Ovary (tissue), 7 donors: ENCODE measurements at regions not wholly inside any gene's neighbourhood (a gene's known extent, or its start where the extent isn't known, plus 50 kb on each side); places are given as distances from the start of the nearest gene placed in this dataset.

ENCODE experiments used
- DNase-seq, 5 donors: peaks; one replicate each; pipeline ENCODE4 v3.0.0-alpha.2; 2019 to 2020
- H3K27ac ChIP-seq, 2 donors: fragments of 200-600 bp; one replicate each; pipeline versions ENCODE4 v1.5.1 to v1.8.0; 2019 to 2022
- H3K27me3 ChIP-seq: fragments of 200-600 bp; one replicate; pipeline ENCODE4 v1.8.0; 2022
- H3K36me3 ChIP-seq: fragments of 200-600 bp; sonication (generic); one replicate; pipeline ENCODE4 v1.5.1; 2019
- H3K4me1 ChIP-seq: one replicate; pipeline ENCODE4 v1.8.1; 2013; ENCODE audit warnings: mild to moderate bottlenecking, moderate library complexity; ENCODE audit not compliant: insufficient read depth
- H3K4me3 ChIP-seq: fragments of 200-600 bp; sonication (generic); one replicate; pipeline ENCODE4 v1.5.1; 2017
- H3K9me3 ChIP-seq, 2 donors: fragments of 200-600 bp in 1 of 2; sonication (generic) in 1 of 2; one replicate each; pipeline versions ENCODE4 v1.5.1 to v1.8.1; 2013 to 2019; ENCODE audit warnings: mild to moderate bottlenecking in 1 of 2, moderate library complexity in 1 of 2
- CTCF ChIP-seq, 3 donors: fragments of 450-650 bp in 2 of 3; fragments of 200-600 bp in 1 of 3; IDR thresholded peaks; one replicate each; pipeline versions ENCODE4 v1.5.1 to v1.8.0; 2016 to 2022; ENCODE audit warnings: antibody characterized with exemption in 3 of 3, mild to moderate bottlenecking in 1 of 3
- EP300 ChIP-seq: sonication (generic); formaldehyde crosslinking; IDR thresholded peaks from one replicate; pipeline ENCODE4 v1.6.1; 2017; ENCODE audit warnings: antibody characterized with exemption
- POLR2A ChIP-seq: fragments of 450-650 bp; IDR thresholded peaks from one replicate; pipeline ENCODE4 v1.6.1; 2017; ENCODE audit warnings: antibody characterized with exemption, mild to moderate bottlenecking, moderate library complexity
- WGBS, 3 donors: extraction: QIAGEN DNeasy Blood & Tissue Kit in 1 of 3; methylation state at CpG; one replicate each; pipeline versions ENCODE4 v1.1.5 to v1.1.7; 2013 to 2017; 5-methylcytosine and 5-hydroxymethylcytosine counted together
- intact Hi-C, 4 donors: fragments of 100-400 bp; cut with DNase I; formaldehyde crosslinking; loops; one replicate each; pipeline versions ENCODE4 v1.11.0 to v1.15.1; 2022 to 2023
- donor health status: DM: no; HTN: no; CAD: no; lungs with moderate emphysema.
- donor health status: DM: no; HTN: no; CAD: no.
- donor health status: Bipolar disorder and iron deficiency.
- donor health status: DM: no; HTN: no; CAD: no.
- donor health status: DM: yes; HTN: yes; CAD: no.

DNA sequence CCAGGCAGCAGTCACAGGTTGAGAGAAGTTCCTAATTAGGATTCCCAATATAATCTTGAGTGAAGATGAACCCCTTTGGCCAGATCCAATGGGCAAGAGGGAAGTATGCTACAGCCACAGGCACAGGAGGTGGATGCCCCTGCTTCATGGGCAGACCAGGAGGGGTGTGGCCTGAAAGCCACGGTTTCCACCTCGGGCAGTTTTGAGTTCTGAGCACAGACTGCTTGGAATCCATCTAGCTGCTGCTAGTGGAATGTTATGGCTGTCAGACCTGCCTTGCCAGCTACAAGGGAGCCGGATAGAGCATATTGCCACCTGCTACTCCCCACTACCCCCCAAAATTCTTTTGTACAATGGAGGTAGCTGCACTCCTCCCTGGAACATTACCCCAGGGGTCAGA, 672.9 kb downstream of the HACE1 start:
- TF ChIP-seq POLR2A = no peak
- no peak for TF ChIP-seq CTCF (IDR thresholded peaks at IDR 0.05)
- TF ChIP-seq EP300 = no peak
- H3K27ac ChIP-seq = no peak overlapping the region
- intact Hi-C loops = no loop called here
- DNase-seq = no peak
- WGBS, 3 donors = 73 to 79% (median 76%) methylated on average over 3 of the region's 3 CpGs
- H3K9me3 ChIP-seq = no peaks in the 10 kb centered on the region
- no peaks in the 10 kb centered on the region for H3K36me3 ChIP-seq
- H3K27me3 ChIP-seq = no peaks in the 10 kb centered on the region
- no peaks in the 10 kb centered on the region for H3K4me1 ChIP-seq
- H3K4me3 ChIP-seq = no peak overlapping the region

DNA sequence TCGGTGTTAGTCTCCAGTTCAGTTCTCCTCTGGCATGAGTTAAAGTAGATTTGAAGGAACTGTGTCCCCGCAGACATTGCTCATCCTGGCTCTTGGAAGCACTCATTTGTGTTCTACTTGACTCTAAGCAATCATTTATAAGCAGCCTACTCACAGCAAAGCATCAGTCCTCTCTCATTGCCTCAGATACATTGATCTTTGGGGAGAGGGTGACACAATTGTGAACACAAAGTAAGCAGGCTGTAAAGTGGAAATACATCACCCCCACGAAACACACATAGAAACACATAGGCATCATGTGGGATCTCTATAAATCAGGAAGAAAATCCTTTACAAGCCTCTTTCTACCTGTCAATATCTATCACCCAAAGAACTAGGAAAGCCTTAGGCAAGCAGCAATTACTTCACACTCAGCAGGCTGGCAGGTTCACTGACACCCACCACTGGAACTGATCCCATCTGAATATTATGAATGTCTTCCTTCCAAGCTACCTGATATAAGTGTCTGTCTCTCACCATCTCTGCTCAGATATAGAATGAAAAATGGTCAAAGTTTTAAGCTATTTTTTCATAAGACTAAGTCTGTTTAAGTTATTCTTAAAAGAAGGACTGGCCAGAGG, 675.8 kb downstream of the HACE1 start:
- no peaks in the 10 kb centered on the region for H3K9me3 ChIP-seq
- H3K4me3 ChIP-seq = no peak overlapping the region
- 75 to 82% (median 78%) methylated on average over 3 of the region's 3 CpGs for WGBS, 3 donors
- intact Hi-C loops = no loop called here
- DNase-seq = no peak
- H3K27me3 ChIP-seq = no peaks in the 10 kb centered on the region
- TF ChIP-seq CTCF (IDR thresholded peaks at IDR 0.05) = no peak
- no peak for TF ChIP-seq POLR2A
- H3K36me3 ChIP-seq = no peaks in the 10 kb centered on the region
- H3K27ac ChIP-seq = no peak overlapping the region
- H3K4me1 ChIP-seq = no peaks in the 10 kb centered on the region

GRCh38 chr6:104182811-104183210, 676.9 kb downstream of the HACE1 start:
- intact Hi-C loops = no loop called here
- H3K27ac ChIP-seq = no peak overlapping the region
- no peaks in the 10 kb centered on the region for H3K9me3 ChIP-seq
- 57 to 63% (median 59%) methylated on average over 2 of the region's 2 CpGs for WGBS, 3 donors
- H3K4me3 ChIP-seq = no peak overlapping the region
- H3K36me3 ChIP-seq = no peaks in the 10 kb centered on the region
- no peaks in the 10 kb centered on the region for H3K27me3 ChIP-seq
- H3K4me1 ChIP-seq = no peaks in the 10 kb centered on the region
- DNase-seq = no peak
- no peak for TF ChIP-seq EP300

DNA sequence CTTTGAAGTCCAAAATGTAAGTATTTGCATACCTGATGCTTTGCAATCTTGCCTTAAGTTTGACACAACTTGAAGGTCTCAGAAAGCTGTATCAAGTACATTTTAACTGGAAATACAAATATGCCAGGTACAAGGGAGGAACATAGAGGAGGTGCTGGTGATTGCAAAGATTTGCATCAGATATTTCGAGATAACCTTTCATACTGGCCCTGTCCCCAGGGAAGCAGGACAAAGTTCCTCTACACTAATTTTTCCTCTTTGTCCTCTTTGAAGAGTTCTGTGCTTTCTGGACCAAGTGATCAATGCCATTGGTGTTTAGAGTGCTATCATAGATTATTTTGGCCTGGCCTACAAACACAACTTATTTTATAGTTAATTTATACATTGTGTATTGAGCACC, 686.1 kb downstream of the HACE1 start:
- intact Hi-C loops = no loop called here
- Histone ChIP-seq H3K4me3 (no peak overlapping the region), H3K4me1 (no peaks in the 10 kb centered on the region), H3K36me3 (no peaks in the 10 kb centered on the region), H3K27me3 (no peaks in the 10 kb centered on the region), H3K27ac (no peak overlapping the region), H3K9me3 (no peaks in the 10 kb centered on the region)
- WGBS, 3 donors = 60 to 90% (median 90%) methylated on average over 1 of the region's 1 CpG
- TF ChIP-seq CTCF (IDR thresholded peaks at IDR 0.05) (no peak), EP300 (no peak), POLR2A (no peak)
- no peak for DNase-seq

- intact Hi-C loops = no loop called here
- TF ChIP-seq EP300 (no peak), CTCF (IDR thresholded peaks at IDR 0.05) (no peak), POLR2A (no peak)
- WGBS, 3 donors = 12 to 19% (median 15%) methylated on average over 2 of the region's 2 CpGs
- no peak for DNase-seq
- H3K27me3 ChIP-seq = no peaks in the 10 kb centered on the region
- no peaks in the 10 kb centered on the region for H3K4me1 ChIP-seq
- no peak overlapping the region for H3K4me3 ChIP-seq
- no peak overlapping the region for H3K27ac ChIP-seq
- H3K36me3 ChIP-seq = no peaks in the 10 kb centered on the region
- no peaks in the 10 kb centered on the region for H3K9me3 ChIP-seq
These were observed 689.3 kb downstream of the HACE1 start for GRCh38 chr6:104170401-104170800.
